CD4-positive, alpha-beta T cell (primary cell): ENCODE measurements at regions not wholly inside any gene's neighbourhood (a gene's known extent, or its start where the extent isn't known, plus 50 kb on each side); places are given as distances from the start of the nearest gene placed in this dataset.

Experiments
- ATAC-seq: fragments of 200-7000 bp; cut with Tn5 transposase; one replicate; pipeline ENCODE4 v1.10.0; 2022; ENCODE audit warnings: mild to moderate bottlenecking; ENCODE audit not compliant: poor library complexity
- CTCF ChIA-PET: fragments of 350-600 bp; sonication (Branson Sonifier 250); formaldehyde crosslinking; loops from one replicate; lab custom pipeline; 2021; ENCODE audit warnings: antibody characterized with exemption, inconsistent platforms; lab: Charles Lee
- POLR2A ChIA-PET: fragments of 350-600 bp; sonication (Branson Sonifier 250); formaldehyde crosslinking; loops from one replicate; lab custom pipeline; 2021; ENCODE audit warnings: antibody characterized with exemption, inconsistent platforms; lab: Charles Lee
- DNase-seq, 14 experiments: peaks; one replicate each; pipeline ENCODE4 v3.0.0-alpha.2; 2013 to 2020; ENCODE audit warnings: mixed read lengths in 2 of 14
- H3K27ac ChIP-seq, 2 donors: one replicate each; pipeline versions ENCODE4 v1.5.1 to v1.7.0; 2013; ENCODE audit warnings: low read length in 2 of 2, low read depth in 1 of 2, mild to moderate bottlenecking in 1 of 2
- H3K27me3 ChIP-seq, 2 experiments: 1 replicate in 1 of 2; 2 replicates in 1 of 2; pipeline versions ENCODE4 v1.6.1 to v1.7.0; 2013; ENCODE audit warnings: low read length in 2 of 2, control low read depth in 1 of 2, mild to moderate bottlenecking in 1 of 2, moderate library complexity in 1 of 2; ENCODE audit not compliant: insufficient read depth in 2 of 2, control insufficient read depth in 1 of 2
- H3K36me3 ChIP-seq: one replicate; pipeline ENCODE4 v1.6.1; 2013; ENCODE audit warnings: low read length, control low read depth; ENCODE audit not compliant: insufficient read depth
- H3K4me1 ChIP-seq: one replicate; pipeline ENCODE4 v1.6.1; 2013; ENCODE audit warnings: low read length, control low read depth; ENCODE audit not compliant: insufficient read depth
- H3K4me3 ChIP-seq: one replicate; pipeline ENCODE4 v1.5.1; 2013; ENCODE audit warnings: mild to moderate bottlenecking, low read length, moderate library complexity
- H3K9me3 ChIP-seq, 2 experiments: 1 replicate in 1 of 2; 2 replicates in 1 of 2; pipeline versions ENCODE4 v1.6.1 to v1.7.0; 2013; ENCODE audit warnings: low read length in 2 of 2, mild to moderate bottlenecking in 2 of 2, control low read depth in 1 of 2, moderate library complexity in 1 of 2; ENCODE audit not compliant: control insufficient read depth in 1 of 2, insufficient read depth in 1 of 2
- H3K27ac Mint-ChIP-seq: one replicate; pipeline ENCODE4 v1.8.0; 2020; ENCODE audit warnings: mixed read lengths
- H3K27me3 Mint-ChIP-seq: one replicate; pipeline ENCODE4 v1.8.0; 2021; ENCODE audit warnings: mixed read lengths
- H3K36me3 Mint-ChIP-seq: one replicate; pipeline ENCODE4 v1.8.0; 2021; ENCODE audit warnings: low read depth, mixed read lengths
- H3K4me1 Mint-ChIP-seq: one replicate; pipeline ENCODE4 v1.8.0; 2021; ENCODE audit warnings: low read depth, mixed read lengths
- H3K4me3 Mint-ChIP-seq: one replicate; pipeline ENCODE4 v1.8.0; 2020; ENCODE audit warnings: mild to moderate bottlenecking, mixed read lengths
- H3K9me3 Mint-ChIP-seq: one replicate; pipeline ENCODE4 v1.8.0; 2020; ENCODE audit warnings: mixed read lengths
- CTCF ChIP-seq: fragments of 200-600 bp; IDR thresholded peaks from one replicate; pipeline ENCODE4 v1.8.0; 2022; ENCODE audit warnings: antibody characterized with exemption, mild to moderate bottlenecking
- intact Hi-C, 2 experiments: fragments of 100-400 bp; cut with DNase I in 1 of 2; cut with micrococcal nuclease in 1 of 2; formaldehyde crosslinking; loops; one replicate each; pipeline versions ENCODE4 v1.15.1 to v1.9.0; 2023 to 2025; cut with DNase I, micrococcal nuclease

DNA sequence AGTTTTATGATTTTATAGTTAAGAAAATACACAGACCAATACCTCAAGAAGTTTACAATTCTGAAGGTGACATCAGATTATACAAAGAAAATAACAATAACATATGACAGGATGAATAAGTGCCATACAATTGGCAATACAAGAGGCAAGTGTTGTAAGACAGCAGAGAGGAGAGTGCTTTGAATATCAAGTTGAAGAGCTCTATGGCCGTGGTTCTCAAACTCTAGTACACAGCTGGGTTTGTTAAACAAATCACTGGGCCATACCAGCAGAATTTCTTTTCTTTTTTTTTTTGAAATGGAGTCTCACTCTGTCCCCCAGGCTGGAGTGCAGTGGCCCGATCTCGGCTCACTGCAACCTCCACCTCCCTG lies 167.1 kb upstream of the NECTIN3 start:
- H3K4me3 Mint-ChIP-seq, result no peak overlapping the region
- Histone ChIP-seq H3K27me3 (no peaks in the 10 kb centered on the region), H3K9me3 (no peaks in the 10 kb centered on the region), H3K27ac (no peak overlapping the region), H3K4me3 (no peak overlapping the region), H3K4me1 (no peaks in the 10 kb centered on the region), H3K36me3 (no peaks in the 10 kb centered on the region)
- no peak overlapping the region for H3K27ac Mint-ChIP-seq
- H3K9me3 Mint-ChIP-seq, result no peaks in the 10 kb centered on the region
- no peaks in the 10 kb centered on the region for H3K27me3 Mint-ChIP-seq
- no peak for TF ChIP-seq CTCF
- CTCF ChIA-PET, result no interaction called here
- ATAC-seq (no peak), DNase-seq (no peak)
- intact Hi-C loops, result no loop called here
- H3K36me3 Mint-ChIP-seq, result no peaks in the 10 kb centered on the region
- no peaks in the 10 kb centered on the region for H3K4me1 Mint-ChIP-seq
- POLR2A ChIA-PET, result no interaction called here

GRCh38 chr3:110905121-110905520 lies 166.5 kb upstream of the NECTIN3 start:
- DNase-seq (no peak), ATAC-seq (no peak)
- Mint-ChIP-seq H3K27ac (no peak overlapping the region), H3K4me3 (no peak overlapping the region), H3K36me3 (no peaks in the 10 kb centered on the region), H3K27me3 (no peaks in the 10 kb centered on the region), H3K9me3 (no peaks in the 10 kb centered on the region), H3K4me1 (no peaks in the 10 kb centered on the region)
- Histone ChIP-seq H3K36me3 (no peaks in the 10 kb centered on the region), H3K9me3 (no peaks in the 10 kb centered on the region), H3K4me3 (no peak overlapping the region), H3K4me1 (no peaks in the 10 kb centered on the region), H3K27ac (no peak overlapping the region), H3K27me3 (no peaks in the 10 kb centered on the region)
- intact Hi-C loops, result no loop called here
- TF ChIP-seq CTCF, result no peak
- CTCF ChIA-PET, result no interaction called here
- POLR2A ChIA-PET, result no interaction called here

- CTCF ChIA-PET, result no interaction called here
- intact Hi-C loops, result no loop called here
Observed at GRCh38 chr3:110909839-110910238, 161.8 kb upstream of the NECTIN3 start.

More at GRCh38 chr3:110909839-110910238, 161.8 kb upstream of the NECTIN3 start:
- Histone ChIP-seq H3K27me3 (no peaks in the 10 kb centered on the region), H3K4me1 (no peaks in the 10 kb centered on the region), H3K9me3 (no peaks in the 10 kb centered on the region), H3K4me3 (no peak overlapping the region), H3K27ac (no peak overlapping the region), H3K36me3 (no peaks in the 10 kb centered on the region)
- no peaks in the 10 kb centered on the region for H3K36me3 Mint-ChIP-seq
- ATAC-seq, result no peak
- no peaks in the 10 kb centered on the region for H3K27me3 Mint-ChIP-seq
- H3K4me1 Mint-ChIP-seq, result no peaks in the 10 kb centered on the region
- no peak for TF ChIP-seq CTCF
- no peak overlapping the region for H3K4me3 Mint-ChIP-seq
- H3K9me3 Mint-ChIP-seq, result peaks cover 4% of the 10 kb centered on the region
- H3K27ac Mint-ChIP-seq, result no peak overlapping the region
- no peak for DNase-seq
- POLR2A ChIA-PET, result no interaction called here
